H1 (cell line): ENCODE measurements at regions not wholly inside any gene's neighbourhood (a gene's known extent, or its start where the extent isn't known, plus 50 kb on each side); places are given as distances from the start of the nearest gene placed in this dataset.

Experiments used
- CHD7 ChIP-seq: fragments of 300-600 bp; sonication (generic); IDR thresholded peaks from 2 replicates; pipeline ENCODE4 v1.7.1; 2012; ENCODE audit warnings: low read length, moderate library complexity, mild to moderate bottlenecking, inconsistent platforms; ENCODE audit not compliant: insufficient replicate concordance
- CREB1 ChIP-seq: IDR thresholded peaks from 2 replicates; pipeline ENCODE4 v1.6.1; 2012; ENCODE audit warnings: inconsistent platforms
- E2F6 ChIP-seq: IDR thresholded peaks from 2 replicates; pipeline ENCODE4 v1.6.1; 2012; ENCODE audit warnings: inconsistent platforms
- JUND ChIP-seq: IDR thresholded peaks from 2 replicates; pipeline ENCODE4 v1.6.1; 2011; ENCODE audit warnings: mild to moderate bottlenecking, improper control_type of control experiment, low read length
- POLR2AphosphoS5 ChIP-seq: IDR thresholded peaks from 2 replicates; pipeline ENCODE4 v1.6.1; 2011; ENCODE audit warnings: low read depth, low read length
- POU5F1 ChIP-seq: IDR thresholded peaks from 2 replicates; pipeline ENCODE4 v1.6.1; 2011; ENCODE audit warnings: low read depth, mild to moderate bottlenecking, low read length, moderate library complexity
- RBBP5 ChIP-seq: IDR thresholded peaks from 2 replicates; pipeline ENCODE4 v1.7.1; 2012; ENCODE audit warnings: low read depth, mild to moderate bottlenecking, inconsistent platforms, low read length, moderate library complexity, borderline replicate concordance
- RFX5 ChIP-seq: IDR thresholded peaks from 2 replicates; pipeline ENCODE4 v1.6.1; 2011; ENCODE audit warnings: low read depth, low read length, improper control_type of control experiment, borderline replicate concordance
- RNF2 ChIP-seq: fragments of 200-900, 300-1000 bp; sonication (generic); IDR thresholded peaks from 2 replicates; pipeline ENCODE4 v1.7.1; 2016; ENCODE audit warnings: borderline replicate concordance, low read depth, mild to moderate bottlenecking, antibody characterized with exemption, low read length; ENCODE audit not compliant: poor library complexity, severe bottlenecking; ENCODE audit errors: missing control alignments
- SAP30 ChIP-seq: fragments of 300-600 bp; sonication (generic); IDR thresholded peaks from 2 replicates; pipeline ENCODE4 v1.7.1; 2012; ENCODE audit warnings: low read length, moderate library complexity, mild to moderate bottlenecking, inconsistent platforms; ENCODE audit not compliant: insufficient read depth, insufficient replicate concordance
- ZNF274 ChIP-seq: IDR thresholded peaks from 2 replicates; pipeline ENCODE4 v1.7.0; 2012; ENCODE audit warnings: low read length, borderline replicate concordance; ENCODE audit errors: extremely low read depth

- TF ChIP-seq CHD7: no peak
- TF ChIP-seq RFX5: no peak
- no peak for TF ChIP-seq CREB1
- TF ChIP-seq ZNF274: no peak
- no peak for TF ChIP-seq RBBP5
- TF ChIP-seq SAP30: no peak
- no peak for TF ChIP-seq JUND
- no peak for TF ChIP-seq POLR2AphosphoS5
- TF ChIP-seq E2F6: no peak
- no peak for TF ChIP-seq POU5F1
- TF ChIP-seq RNF2: no peak
Measured at GRCh38 chr3:79887213-79887612, 119.4 kb upstream of the ROBO1 start (continued).
